OCI-M2 (cell line): ENCODE measurements at regions not wholly inside any gene's neighbourhood (a gene's known extent, or its start where the extent isn't known, plus 50 kb on each side); places are given as distances from the start of the nearest gene placed in this dataset.
A peak's percentile ranks its signal among the peaks of the same experiment; 100 is the strongest.

Experiments
- DNase-seq: peaks from one replicate; lab custom pipeline; 2025; ENCODE audit not compliant: unreplicated experiment; lab: John Stamatoyannopoulos, UW

DNA sequence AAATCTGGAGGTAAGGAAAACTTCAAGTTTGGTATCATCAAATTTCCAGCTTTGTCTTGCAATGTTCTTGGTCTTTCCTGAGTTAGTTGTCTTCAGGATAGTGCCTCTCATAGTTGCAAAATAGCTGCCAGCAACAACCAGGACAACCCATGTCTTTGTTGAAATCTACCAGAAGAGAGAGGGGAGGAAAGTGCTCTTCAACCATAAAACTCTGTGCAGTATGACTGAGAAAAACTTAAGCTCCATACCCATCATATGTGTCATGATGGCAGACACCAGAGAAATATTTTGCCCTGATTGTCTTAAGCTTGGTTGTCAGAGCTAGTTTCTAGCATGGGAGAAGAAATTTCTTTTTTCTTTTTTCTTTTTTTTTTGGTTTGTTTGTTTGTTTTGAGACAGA is 103.3 kb downstream of the SPRY2 start:
- no peak for DNase-seq

DNA sequence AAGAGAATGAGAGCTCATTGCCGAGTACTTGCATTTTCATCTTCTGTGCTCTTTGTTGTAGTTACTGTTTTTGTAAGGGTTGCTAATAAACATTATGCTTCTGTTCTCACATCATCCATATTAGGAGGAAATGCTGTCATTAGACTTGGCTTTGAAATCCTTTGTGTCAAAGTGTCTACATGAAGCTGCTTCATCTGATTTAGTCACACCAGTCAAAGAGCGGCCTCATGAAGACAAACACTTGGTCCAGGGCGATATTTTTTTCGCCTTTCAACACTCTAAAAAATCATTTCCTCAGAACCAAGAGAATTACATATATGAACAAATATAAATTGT is 105.0 kb downstream of the SPRY2 start:
- no peak for DNase-seq

DNA sequence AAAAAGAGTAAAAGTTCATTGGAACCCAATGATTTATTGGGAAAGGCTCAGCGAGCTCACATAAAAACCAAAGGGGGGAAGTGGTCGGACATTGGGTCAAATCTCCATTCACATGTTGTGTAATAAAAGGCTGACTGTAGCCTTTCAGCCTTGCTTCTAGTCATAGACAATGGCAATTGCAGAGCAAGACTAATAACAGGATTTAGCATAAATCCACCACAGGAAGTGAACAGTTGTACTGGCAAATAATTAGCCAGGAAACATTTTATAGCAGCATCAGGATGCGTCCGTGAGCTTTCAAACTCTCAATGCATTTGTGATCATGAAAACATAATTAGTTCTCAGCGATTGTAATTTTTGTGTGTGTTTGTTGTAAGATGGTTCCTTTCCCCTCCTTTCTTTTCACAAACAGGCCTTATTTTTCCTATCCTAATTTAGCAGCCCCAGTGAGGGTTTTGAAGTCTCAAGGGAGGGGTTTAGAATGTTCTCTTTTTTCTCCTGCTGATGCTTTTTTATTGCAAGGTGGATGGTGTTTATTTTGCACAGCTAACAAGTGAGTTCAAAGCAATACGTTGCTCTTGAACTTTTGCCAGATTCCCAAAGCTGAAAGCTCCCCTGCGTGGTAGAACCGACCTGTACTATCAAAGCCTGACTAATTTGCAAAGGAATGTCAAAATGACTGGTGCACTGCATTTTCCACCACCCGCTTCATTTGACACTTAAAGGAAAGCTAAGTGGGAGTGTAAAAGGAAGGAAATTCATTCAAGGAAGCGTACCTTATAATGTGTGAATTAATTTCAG is 105.6 kb downstream of the SPRY2 start:
- no peak for DNase-seq

DNA sequence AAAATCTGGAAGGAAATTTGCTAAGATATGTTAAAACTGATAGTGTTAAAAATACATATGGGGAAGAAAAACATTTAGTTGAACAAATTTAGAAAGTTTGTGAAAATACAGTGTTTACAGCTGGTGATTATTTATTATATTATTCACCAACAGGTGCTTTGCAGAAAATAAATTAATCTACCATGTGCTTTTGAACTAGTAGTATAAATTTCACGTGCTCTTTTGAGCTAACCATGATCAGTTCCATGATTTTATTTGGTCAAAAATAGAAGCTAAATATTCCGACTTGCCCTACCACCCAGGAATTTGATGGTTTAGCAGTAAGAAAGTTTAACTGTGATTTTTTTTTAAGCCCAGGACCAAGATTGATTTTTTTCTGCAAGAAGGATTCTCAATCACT is 113.3 kb downstream of the SPRY2 start:
- DNase-seq = no peak

DNA sequence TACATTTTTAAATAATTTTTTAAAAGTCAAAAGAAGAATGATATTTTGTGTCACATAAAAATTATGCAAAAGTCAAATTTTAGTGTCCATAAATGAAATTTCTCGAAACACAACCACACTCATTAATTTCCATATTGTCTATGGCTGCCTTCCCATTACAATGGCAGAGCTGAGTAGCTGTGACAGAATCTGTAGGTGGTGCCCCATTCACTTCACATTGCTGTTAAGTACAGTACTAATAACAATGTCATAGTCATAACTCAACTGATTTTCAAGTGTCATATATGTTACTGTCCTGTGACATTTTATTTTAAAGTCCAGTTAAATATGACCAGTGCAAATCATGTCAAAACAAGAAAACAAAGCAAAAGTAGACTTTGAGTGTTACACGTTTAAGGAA is 114.3 kb downstream of the SPRY2 start:
- no peak for DNase-seq

DNA sequence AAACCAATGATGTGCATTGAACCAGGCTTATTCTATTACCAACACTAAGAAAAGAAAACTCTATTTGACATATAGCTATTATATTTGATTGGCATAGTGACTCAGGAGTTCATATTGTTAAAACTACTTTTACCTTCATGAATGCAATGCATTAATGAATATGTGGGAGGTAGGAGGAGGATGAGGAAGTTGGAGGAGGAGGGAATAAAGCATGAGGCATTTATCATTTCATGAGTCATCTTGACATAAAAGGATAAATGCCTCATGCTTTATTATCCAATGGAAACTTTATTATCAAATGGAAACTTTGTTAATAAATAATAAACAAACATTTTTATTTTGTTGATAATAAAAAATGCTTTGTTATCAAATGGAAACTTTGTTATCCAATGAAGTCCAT is 116.5 kb downstream of the SPRY2 start:
- no peak for DNase-seq

DNA sequence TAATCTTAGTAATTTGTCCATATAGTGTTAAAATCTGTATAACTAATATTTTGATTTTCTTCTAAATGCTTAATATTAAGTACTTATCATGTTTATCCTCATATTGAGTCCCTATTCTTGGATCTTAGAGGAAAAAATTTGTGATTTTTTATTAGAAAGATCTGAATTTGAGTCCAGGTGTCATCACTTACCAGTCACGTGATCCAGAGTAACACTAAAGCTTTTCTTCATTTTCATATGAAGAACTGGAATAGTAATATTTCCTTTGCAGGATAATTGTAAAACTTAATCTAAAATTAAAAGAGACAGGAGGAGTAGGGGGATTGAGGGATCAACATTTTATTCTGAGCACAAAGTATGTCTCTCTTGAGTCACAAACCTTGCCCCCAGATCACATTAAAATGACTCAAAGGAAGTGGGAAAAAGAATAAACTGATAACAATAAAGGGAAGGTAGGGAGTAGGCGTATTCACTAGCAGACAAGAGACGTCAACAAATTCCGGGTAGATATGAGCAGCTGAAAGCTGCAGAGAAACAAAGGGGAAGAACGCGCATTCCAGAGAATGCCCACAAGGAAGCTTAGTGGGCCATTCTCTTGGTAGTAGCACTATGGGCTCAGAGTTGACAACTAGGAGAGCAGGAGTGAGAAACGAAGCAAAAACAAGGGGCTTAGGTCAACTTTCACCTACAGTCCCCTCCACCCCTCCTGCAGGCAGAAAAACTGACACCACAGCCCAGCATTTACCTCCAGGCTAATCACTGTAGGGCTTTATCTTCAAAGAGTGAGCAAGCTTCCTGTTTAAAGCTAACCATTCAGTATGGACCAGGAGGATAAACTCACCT is 123.1 kb downstream of the SPRY2 start:
- DNase-seq = peak; percentile 23

DNA sequence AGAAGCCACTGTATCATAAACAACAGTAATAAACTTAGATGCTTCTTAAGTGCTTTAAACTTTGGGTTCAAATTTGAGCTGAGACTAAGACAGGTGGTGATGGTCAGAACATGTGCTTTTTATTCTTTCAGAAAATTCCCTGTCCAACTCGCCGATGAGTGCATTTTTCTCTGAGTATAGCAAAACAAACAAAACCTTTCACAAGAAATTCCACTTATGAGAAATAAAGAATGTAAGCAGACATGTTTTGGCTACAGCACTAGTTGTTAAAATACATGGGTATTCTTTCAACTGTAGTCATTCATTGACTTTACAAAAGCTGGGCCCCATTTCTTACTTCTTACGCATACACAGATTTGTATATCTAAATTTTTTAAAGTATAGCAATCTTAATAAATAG is 125.6 kb downstream of the SPRY2 start:
- no peak for DNase-seq

DNA sequence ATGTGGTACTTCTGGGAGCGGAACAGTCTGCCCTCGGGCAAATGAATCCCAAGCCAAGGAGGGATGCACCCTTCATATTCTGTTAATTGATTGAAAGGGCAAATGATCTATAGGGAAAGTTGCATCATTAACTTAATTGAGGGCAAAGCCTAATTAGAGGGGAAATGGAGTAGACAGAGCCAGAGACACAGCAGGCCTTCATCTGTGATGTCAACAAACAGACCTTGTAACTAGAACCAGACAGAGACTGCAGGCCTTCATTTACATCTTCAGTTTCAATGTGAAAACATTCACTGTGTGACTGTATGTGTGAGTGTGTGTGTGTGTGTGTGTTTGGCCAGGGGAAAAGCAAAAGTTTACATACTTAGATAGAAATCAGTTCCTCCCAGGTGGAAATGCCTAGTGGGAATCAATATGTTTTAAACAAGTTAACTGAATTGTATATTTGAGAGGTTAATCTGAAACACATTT is 126.4 kb downstream of the SPRY2 start:
- DNase-seq = no peak

DNA sequence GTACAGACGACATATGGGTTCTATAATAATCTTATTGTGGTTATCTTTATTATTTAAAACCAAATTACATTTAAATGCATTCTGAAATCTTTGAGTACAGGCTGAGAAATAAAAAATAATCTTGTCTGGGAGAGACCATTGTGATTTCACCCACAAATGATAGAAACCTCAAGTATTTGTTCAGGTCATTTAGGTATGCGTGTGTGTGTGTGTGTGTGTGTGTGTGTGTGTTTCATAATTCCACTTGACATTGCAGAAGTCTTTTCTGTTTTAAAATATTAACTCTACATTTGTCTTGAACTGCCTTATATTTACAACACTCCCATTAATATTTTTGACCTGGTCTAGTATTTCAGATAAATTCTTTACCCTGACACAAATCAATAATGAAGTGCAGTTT is 126.9 kb downstream of the SPRY2 start:
- no peak for DNase-seq

DNA sequence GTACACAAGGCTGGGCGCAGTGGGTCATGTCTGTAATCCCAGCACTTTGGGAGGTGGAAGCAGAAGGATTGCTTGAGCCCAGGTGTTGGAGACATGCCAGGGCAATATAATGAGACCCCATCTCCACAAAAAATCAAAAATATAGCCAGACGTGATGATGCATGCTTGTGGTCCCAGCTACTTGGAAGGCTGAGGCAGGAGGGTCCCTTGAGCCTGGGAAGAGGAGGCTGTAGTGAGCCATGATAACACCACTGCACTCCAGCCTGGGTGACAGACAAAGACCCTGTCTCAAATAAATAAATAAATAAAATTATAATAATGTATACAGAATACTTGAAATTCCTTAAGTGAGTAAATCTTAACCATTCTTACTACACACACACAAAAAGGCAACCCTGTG is 127.7 kb downstream of the SPRY2 start:
- no peak for DNase-seq

DNA sequence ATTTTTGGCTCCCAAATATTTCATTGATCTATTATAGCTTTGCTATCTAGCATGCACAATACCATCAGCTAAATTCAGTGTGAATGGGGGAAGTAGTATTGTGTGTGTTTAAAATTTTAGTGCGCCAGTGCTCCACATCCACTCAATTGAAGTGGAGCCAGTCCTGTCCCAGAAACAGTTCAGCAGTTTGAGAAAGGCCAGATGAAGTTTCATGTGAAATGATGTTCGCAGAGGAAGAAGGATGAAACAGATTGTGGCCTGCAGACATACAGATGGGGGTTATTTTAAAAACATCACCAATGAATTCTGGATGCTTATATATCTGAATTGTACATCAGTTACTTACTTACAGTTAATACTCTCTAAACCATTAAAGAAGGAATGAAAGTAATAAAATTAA is 129.4 kb downstream of the SPRY2 start:
- DNase-seq = no peak

DNA sequence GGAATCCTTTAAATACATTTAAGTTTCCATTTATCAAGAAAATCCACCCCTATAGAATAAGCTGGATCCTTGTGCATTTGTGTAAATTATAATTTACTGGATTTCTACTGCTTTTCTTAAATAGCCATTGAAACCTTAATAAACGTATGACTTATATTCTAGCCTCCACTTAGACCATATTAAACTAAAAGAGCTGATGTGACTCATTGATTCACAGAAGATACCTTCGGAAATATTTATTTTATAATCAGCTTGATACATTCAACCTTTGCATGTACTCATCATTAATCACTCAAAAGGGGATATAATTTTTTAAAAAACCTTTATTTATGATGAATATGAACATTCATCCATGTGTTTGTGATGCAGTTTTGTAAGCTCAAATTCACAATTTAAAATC is 136.3 kb downstream of the SPRY2 start:
- no peak for DNase-seq

DNA sequence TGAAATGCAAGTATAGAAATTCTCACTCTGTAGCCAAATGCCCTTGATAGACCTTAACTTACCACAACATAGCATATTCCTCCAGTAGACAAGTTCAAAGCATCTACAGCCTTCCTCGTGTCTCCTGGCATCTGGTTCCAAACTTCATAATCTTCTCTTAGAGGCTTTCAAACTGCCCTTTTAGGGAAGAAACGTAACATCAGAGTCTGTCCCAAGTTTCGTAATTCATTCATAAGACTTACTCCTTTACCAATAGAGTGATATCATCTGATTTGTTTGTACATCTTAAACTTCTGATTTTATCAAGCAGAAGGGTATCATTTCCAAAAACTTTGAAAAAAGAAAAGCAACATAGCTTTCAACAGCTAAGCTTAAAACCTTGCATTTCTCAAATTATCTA is 137.4 kb downstream of the SPRY2 start:
- no peak for DNase-seq

DNA sequence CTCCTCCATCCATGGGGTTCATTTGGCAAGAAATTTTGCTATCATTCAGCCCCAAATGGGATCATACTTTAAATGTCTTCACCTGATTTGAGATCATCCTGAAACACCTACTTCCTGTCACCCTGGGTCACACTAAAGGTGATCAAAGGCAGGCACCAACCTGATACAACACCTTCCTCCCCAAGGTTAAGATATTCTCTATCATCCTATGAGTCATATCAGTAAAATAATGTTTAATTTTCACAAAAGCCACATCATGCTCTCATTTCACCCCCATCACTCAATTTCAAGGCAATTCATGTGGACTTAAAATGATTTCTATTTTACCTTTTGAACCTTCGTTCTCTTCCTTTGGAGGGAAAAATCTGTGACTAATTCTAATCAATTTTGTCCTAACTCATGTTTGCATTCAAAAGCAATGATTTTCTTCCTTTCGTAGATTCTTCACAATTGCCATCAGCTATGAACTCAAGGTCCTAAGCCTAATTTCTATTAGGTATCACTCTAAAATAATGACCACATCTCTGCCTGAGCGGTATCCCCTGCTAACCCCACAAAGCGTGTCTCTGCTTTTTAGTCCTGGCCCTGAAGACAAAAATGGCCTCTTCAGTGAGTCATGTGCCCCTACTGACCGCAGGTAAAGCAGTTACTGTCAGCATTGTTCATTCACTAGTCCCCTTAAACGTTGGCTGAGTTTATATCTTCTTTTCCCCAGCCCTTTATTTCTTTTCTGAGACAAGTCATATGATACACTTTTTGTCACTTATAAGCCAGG is 139.0 kb downstream of the SPRY2 start:
- no peak for DNase-seq

DNA sequence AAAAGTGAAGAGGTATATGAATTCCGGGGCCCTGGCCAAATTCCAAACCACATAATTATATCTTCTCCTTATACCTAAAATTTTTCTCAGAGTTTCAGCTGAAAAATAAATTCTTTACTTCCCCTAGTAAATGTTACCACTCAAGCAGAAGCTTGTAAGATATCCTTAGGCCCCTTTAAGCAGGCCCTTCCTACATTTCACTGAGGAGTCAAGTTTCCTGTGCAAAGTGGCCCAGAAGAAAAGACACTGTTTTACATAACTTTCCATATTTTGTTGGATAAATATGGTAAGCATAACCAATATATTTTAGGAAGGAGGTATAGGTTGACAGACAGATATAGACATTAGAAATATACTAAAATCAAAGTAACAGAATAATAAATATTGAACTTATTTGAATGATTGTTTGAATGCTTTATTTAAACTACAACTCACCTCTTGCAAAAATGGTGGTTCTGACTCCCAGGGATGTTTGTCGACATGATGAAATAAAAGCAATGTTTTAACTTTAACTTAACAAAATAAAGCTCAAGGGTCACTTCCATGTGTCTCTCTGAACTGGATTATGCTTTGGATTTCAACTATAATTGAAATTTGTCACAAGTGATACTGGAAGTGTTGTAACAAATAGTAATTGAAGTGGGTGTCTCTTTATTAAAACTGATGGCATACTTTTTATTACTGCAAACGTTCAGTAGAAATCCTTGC is 141.2 kb downstream of the SPRY2 start:
- DNase-seq = no peak

DNA sequence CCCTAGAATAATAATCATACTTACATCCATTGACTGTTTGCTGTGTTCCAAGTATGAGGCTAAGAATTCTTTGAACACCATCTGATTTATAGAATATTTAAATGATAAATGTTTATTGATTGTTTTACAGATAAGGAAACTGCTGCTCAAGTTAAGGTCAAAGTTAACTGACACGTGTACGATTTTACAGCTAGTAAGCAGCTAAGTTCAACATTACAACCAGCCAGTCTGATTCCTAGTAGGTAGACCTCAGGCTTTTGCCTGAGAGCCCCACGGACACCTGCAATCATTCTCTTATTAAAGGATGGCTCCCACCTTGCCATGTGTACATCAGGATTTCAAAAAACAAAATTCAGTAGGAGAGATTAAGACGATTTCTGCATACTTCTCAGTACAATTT is 141.9 kb downstream of the SPRY2 start:
- no peak for DNase-seq

DNA sequence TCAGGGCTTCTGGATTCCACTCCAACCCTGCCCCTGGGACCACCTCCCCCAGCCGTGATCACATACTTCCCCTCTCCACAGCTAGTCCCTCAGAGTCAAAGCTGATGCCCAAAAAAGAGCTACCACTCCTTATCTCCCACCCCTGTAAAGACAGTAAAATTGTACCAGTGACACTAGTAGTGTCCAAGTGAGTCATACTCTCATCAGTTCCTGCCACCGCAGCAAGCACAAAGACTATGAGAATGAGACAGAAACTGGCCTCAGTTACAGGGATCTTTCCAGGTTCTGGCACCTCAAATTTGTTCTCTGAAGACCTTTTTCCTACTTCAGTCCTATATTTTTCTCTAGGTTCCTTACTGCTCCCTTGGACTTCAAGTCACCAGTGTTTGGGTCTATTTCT is 144.2 kb downstream of the SPRY2 start:
- DNase-seq = peak; percentile 24

DNA sequence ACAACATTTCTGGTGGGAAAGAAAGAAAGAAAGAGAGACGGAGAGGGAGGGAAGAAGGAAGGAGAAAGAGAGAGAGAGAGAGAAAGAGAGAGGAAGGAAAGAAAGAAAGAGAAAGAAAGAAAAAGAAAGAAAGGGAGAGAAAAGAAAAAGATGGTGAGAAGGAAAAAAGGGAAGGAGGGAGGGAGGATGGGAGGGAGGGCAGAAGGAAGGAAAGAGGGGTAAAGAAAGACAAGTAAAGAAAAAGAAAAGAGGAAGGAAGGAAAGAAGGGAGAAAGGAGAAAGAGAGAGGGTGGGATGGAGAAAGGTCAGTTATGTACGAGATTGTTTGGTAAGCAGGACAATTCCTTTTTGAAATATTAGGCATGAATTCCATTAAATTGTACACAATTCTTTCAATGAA is 145.3 kb downstream of the SPRY2 start:
- no peak for DNase-seq

DNA sequence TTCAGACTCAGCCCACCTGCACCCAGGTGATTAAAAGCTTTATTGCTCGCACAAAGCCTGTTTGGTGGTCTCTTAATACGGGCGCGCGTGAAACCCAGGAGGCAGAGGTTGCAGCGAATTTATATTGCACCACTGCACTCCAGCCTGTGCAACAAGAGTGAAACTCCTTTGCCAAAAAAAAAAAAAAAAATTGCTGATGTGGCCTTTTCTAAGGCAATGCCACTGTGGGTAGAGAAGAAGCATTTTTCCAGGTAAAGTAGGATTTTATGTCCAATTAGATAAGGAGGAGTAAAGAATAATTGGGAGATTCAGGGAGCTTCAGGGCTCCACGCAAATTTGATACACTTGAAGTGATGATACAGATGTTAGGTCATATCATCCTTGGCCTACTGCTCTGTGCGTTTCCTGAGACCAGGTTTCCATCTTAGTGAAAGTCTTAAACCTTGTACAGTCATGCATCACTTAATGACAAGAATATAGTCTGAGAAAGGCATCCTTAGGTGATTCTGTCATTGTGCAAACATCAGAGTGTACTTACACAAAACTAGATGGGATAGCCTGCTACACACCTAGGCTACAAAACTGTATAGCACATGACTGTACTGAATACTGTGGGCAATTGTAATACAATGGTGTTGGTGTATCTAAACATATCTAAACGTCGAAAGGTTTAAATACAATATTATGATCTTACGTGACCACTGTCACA is 150.9 kb downstream of the SPRY2 start:
- no peak for DNase-seq
